Testis (tissue), 2 donors: ENCODE measurements at regions not wholly inside any gene's neighbourhood (a gene's known extent, or its start where the extent isn't known, plus 50 kb on each side); places are given as distances from the start of the nearest gene placed in this dataset.

Experiments used
- POLR2A ChIP-seq: fragments of 450-650 bp; IDR thresholded peaks from one replicate; pipeline ENCODE4 v1.6.1; 2017; ENCODE audit warnings: antibody characterized with exemption, mild to moderate bottlenecking, moderate library complexity
- TF ChIP-seq, protein P1 (sequence below), 3 experiments: fragments of 450-650 bp in 2 of 3; fragments of 200-600 bp in 1 of 3; sonication (generic) in 1 of 3; IDR thresholded peaks; one replicate each; pipeline ENCODE4 v1.5.1; 2016 to 2019; ENCODE audit warnings: antibody characterized with exemption in 3 of 3, mild to moderate bottlenecking in 2 of 3, moderate library complexity in 1 of 3

DNA sequence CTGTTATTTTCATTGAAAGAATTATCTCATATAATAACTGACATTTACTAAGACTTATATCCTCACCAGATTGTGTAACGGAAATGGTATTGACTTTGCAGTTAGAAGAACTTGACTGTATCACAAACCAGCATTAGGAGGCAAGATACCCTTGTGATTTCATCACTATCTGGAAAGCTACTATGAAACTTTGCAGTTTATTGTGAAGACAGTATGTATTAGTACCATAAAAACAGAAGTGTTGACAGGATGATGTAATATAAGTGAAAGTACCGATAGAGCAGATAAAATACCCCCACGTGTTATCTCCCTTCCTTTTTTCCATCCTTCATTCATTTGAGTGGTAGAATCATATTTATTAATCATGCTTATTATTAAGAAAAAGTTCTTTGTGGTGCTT, 365.7 kb upstream of the KLHL1 start:
- TF ChIP-seq, protein P1, sequence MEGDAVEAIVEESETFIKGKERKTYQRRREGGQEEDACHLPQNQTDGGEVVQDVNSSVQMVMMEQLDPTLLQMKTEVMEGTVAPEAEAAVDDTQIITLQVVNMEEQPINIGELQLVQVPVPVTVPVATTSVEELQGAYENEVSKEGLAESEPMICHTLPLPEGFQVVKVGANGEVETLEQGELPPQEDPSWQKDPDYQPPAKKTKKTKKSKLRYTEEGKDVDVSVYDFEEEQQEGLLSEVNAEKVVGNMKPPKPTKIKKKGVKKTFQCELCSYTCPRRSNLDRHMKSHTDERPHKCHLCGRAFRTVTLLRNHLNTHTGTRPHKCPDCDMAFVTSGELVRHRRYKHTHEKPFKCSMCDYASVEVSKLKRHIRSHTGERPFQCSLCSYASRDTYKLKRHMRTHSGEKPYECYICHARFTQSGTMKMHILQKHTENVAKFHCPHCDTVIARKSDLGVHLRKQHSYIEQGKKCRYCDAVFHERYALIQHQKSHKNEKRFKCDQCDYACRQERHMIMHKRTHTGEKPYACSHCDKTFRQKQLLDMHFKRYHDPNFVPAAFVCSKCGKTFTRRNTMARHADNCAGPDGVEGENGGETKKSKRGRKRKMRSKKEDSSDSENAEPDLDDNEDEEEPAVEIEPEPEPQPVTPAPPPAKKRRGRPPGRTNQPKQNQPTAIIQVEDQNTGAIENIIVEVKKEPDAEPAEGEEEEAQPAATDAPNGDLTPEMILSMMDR (IDR thresholded peaks at IDR 0.05), result no peak
- no peak for TF ChIP-seq POLR2A
